ENCODE measurements at regions not wholly inside any gene's neighbourhood (a gene's known extent, or its start where the extent isn't known, plus 50 kb on each side); places are given as distances from the start of the nearest gene placed in this dataset.

GRCh38 chr4:116486401-116486800 is 599.0 kb downstream of the TRAM1L1 start:
- TF ChIP-seq CTCF (IDR thresholded peaks at IDR 0.05) (no peak), POLR2A (IDR thresholded peaks at IDR 0.05) (no peak)
